G401.6 (cell line): ENCODE measurements at regions not wholly inside any gene's neighbourhood (a gene's known extent, or its start where the extent isn't known, plus 50 kb on each side); places are given as distances from the start of the nearest gene placed in this dataset.

Source experiments
- FAIRE-seq: peaks from 2 replicates; lab custom pipeline; 2012; peaks lifted over from hg19 to GRCh38; lab: Jason Lieb, UNC

DNA sequence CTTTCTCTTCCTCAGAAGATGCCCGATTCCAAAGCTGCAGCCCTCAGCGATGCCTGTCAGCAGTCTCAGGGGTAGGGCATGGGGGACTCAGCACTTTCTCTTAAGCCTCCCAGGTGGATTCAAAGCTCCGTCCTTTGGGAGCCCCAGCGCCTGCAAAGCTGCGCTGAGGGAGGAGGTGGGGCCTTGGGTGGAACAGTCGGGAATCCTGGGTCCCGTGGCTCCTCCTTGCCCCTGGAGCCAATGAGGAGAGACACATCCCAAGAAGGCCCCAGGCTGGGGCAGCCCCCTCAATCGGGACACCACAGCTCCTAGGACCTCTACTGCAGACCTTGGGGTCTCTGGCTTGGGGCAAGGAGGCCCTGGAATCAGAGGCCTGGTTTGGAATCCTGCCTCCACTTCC lies 227.5 kb upstream of the IGF1R start:
- no peak for FAIRE-seq

DNA sequence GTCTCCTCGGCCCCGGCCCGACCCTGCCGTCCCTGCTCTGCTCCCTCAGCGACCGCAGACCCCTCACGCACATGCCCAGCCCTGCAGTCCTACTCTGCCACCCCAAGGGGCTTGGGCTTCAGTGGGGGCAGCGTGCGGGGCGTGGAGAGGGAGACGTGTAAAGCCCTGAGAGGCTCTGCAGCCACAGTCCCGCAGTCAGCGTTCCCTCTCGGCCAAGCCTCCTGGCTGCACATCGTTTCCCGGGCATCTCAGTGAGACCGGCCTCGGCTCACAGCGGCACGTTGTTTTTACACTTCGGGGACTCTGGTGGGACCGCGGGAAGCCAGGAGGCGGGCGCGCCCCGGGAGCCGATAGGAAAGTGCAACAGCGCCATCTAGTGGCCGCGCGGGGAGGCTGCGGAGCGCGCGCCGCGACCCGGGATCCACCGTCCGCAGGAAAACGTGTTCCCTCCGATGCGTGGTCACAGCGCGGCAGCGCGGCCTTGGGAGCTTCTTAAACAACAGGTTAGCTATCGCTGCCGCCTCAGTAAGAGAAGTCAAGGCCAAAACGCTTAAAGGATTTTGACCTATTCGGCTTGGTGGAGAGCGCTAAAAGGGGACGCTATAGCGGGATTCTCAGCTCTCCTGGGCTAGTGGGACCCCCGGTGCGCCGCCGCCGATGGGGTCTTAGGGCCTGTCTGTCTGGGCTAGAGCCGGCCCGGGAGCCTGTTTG lies 226.8 kb upstream of the IGF1R start:
- FAIRE-seq: no peak

DNA sequence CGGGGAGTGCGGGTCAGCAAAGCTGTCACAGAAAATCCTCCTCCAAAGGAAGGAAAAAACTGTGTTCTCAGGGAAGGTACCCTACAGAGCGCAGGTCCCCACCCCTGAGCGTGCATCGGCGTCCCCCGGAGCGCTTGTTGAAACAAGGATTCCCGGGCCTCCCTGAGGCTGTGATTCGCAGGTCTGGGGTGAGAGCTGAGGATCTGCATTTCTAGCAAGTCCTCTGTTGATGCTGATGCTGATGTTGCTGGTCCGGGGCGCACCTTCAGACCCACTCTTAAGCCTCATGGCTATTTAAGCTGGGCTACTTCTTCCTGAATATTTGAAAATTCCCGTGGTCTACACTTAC lies 226.2 kb upstream of the IGF1R start:
- FAIRE-seq: no peak

- no peak for FAIRE-seq
Measured at GRCh38 chr15:98425173-98425572, 223.2 kb upstream of the IGF1R start.

DNA sequence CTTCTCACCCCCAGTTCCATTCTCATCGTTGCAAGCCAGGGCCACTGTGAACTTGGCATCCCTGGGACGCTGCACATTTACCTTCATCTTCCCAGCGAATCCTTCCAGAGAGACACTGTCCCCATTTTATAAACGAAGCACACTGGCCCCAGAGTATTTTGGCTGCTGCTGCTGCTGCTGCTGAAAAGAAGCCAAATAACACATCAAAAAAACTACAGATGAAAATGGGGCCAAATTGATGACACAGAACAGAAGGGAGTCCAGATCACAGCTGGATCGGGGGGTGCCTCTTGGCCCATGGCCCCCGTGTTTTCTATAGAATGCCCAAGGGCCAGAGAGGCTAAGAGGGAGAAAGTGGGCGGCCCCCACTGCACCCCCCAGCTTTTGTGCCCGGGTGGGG lies 221.0 kb upstream of the IGF1R start:
- FAIRE-seq: no peak

DNA sequence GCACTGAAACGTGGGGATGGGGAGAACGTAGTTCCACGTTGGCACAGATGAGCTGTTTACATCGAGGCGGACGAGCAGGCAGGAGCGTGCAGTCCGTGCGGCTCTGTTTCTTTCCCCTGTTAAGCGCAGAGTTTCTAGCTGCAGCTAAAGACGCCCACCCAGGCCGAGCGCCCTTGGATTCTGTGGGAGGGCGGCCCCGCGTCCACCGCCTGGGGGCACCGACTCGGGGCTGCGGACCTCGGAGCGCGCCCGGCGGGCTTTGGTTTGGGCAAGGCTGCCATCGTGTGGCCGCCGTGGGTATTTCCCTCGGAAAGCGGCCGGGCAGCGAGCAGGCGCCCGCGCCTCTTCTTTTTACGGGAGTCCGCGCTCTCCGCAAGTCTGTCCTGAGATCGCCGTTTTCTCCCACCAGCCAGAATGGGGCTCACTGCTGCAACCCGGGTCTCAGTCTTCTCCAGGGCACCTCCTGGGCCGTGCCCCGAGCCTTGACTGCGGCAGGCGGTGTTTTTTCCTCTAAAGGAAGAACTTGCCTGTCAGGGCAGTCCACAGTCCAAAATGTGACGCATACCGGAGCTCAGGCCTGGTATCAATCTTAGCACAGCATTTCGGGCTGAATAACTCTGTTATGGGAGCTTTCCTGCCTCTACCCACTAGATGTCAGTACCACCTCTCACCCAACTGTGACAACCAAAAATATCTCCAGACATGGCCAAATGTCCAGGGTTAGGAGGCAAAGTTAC lies 219.9 kb upstream of the IGF1R start:
- no peak for FAIRE-seq

GRCh38 chr15:98431171-98431570 lies 217.2 kb upstream of the IGF1R start:
- no peak for FAIRE-seq

- FAIRE-seq: no peak
Measured at GRCh38 chr15:98433346-98433745, 215.0 kb upstream of the IGF1R start.

GRCh38 chr15:98433856-98434255 lies 214.5 kb upstream of the IGF1R start:
- FAIRE-seq: no peak

- no peak for FAIRE-seq
Measured at GRCh38 chr15:98437752-98438151, 210.6 kb upstream of the IGF1R start.

- FAIRE-seq: no peak
Measured at GRCh38 chr15:98438326-98438725, 210.0 kb upstream of the IGF1R start.

GRCh38 chr15:98438907-98439306 lies 209.4 kb upstream of the IGF1R start:
- FAIRE-seq: no peak

- FAIRE-seq: no peak
Measured at GRCh38 chr15:98439523-98439942, 208.8 kb upstream of the IGF1R start.

DNA sequence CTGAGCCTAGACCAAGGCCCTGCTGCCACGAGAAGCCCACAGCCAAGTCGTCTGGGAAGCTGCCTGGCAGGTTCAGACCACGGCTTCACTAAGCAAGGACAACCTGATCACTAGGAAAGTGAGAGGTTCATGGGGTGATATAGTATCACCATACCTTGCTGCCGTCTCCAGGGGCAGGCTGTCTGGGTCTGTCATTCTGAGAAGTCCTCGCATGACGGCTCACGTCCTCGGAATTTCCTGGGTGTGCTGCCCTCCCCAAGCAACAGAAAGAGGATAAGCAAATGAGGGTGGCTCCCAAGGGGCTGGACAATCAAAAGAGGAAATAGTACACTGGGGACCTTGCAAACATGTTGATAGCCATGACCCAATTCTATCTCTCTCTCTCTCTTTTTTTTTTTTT lies 207.4 kb upstream of the IGF1R start:
- no peak for FAIRE-seq

DNA sequence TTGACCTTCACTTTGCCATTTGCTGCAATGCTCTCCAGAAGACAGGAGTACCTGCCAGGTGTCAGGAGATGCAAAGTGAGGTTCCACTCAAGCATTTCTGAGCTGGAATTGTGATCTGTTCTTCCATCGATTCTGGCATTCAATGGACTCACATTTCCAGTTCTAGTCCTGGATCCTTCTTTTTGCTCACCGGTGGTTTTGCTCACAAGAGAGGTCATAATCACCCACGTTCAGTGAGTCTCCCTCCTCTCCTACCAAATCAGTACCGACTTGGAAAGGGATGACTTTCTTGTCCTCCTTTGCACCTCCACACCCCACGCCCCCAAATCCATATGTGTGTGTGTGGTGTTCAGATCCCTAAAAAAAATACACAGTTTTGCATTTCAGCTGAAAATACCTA lies 206.7 kb upstream of the IGF1R start:
- no peak for FAIRE-seq

GRCh38 chr15:98442379-98442833 lies 205.9 kb upstream of the IGF1R start:
- FAIRE-seq: peak; percentile 93

DNA sequence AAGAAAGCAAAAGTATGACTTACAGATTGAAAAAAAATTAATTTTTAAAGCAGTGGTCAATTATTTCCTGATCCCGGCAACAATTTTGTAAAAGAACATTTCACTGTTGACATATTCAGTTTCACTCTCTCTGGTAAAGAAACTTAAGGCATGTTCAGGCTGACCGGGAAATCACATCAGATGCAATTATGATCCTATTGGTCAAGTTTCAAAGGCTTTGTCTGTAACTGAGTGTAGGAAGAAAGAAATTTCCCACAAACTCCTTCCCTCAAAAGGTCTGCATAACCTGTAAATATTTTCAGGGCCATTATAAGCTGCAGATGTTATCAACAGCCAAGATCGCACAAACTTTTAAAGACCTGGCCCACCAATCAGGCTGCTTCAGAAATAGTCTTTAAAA lies 205.4 kb upstream of the IGF1R start:
- no peak for FAIRE-seq

DNA sequence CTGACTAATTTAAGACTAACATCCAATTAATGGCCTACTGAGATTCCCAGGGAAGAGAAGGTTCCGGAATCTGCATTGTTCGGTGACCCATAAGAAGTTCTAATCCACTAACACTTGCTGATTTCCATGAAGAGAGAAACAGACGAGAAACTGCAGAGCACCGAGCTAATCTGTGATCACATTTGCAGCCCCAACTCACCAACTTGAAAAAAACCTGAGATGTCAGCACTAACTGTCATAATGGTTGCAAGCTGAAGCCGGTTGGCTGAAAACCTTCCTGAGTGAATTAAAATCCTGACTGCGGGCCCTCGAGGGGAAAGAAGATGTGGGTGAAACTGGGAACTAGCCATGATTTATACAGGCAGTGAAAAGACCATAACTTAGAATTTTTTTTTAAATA lies 204.8 kb upstream of the IGF1R start:
- no peak for FAIRE-seq

GRCh38 chr15:98444138-98444537 lies 204.2 kb upstream of the IGF1R start:
- FAIRE-seq: no peak

DNA sequence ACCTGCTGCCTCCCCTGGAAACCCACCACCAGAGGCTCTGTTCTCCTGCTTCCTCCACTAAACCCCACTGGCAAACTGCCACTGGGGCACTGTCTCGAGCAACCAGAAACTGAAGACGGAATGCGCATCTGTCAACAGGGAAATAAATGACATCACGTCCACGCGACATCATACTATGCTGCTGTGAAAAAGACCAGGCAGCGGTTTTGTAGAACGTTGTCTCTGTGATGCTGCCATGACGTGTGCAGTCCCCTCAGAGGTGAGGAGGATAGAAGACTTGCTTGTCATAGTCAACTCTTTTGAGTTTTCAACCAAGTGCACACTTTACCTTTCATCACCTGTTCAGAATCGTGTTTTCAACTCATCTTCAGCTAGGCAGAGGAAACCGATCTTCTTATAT lies 203.0 kb upstream of the IGF1R start:
- FAIRE-seq: no peak

- no peak for FAIRE-seq
Measured at GRCh38 chr15:98446083-98446482, 202.3 kb upstream of the IGF1R start.

DNA sequence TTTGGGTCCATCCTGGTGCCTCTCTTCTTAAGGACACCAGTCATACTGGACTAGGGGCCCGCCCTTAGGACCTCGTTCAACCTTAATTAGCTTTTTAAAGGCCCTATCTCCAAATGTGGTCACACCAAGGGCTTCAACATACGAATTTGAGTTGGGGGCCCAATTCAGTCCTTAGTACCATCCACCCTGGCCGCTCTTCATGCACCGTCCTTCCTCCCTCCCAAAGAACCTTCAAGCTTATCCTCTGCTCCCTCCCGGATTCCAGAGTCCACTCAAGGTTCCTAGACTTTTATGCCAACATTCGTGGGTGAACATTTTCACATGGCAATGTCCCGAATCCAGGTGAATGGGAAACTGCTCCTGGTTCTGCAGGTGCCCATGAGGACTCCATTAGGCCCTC lies 201.3 kb upstream of the IGF1R start:
- FAIRE-seq: no peak

- no peak for FAIRE-seq
Measured at GRCh38 chr15:98451236-98451635, 197.1 kb upstream of the IGF1R start.

- FAIRE-seq: no peak
Measured at GRCh38 chr15:98452238-98452637, 196.1 kb upstream of the IGF1R start.
